ENCODE measurements at regions not wholly inside any gene's neighbourhood (a gene's known extent, or its start where the extent isn't known, plus 50 kb on each side); places are given as distances from the start of the nearest gene placed in this dataset.
"Not testable (repeated sequence)": the region's sequence is repeated elsewhere in the genome, so short reads cannot be mapped to it uniquely, and the experiment has no call there.

DNA sequence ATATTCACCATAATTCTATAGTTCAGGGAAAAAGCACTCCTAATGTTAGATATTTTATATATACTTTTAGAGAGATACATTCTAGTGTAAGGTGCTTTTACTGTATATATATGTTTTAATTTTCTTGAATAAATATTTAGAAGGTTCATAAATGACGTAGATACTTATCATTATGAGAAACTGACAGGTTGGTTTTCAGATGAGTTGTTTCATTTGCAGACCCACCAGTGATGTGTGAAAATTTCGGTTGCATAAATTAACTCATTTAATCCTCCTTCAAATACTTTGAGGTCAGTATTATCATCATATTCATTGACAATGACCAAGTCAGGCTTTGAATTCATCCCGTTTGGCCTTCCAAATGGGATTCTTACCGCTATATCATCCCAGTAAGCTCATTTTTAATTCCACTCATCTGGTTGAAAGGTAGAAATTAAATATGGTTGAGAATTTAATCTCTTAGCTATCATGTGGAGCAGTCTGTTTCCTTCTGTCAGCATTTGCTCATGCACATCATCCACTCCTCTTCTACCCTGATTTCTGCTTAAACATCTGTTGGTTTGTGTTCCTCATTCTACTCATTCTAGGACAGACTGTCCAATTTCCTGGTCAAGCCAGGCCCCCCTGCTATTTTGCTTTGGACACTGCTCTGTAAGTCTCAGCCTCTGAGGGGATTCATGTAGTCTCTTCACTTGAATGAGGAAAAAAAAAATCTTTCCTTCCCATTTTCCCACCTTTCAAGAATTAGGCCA, 1156.6 kb downstream of the PLA2G4A start:
- Histone ChIP-seq H3K27me3 (ENCODE audit: control insufficient read depth in 1 of 2, insufficient read depth in 2 of 2, low read length in 2 of 2) (no peaks in the 10 kb centered on the region), H3K4me3 (ENCODE audit: low read depth in 1 of 2, low read length in 2 of 2) (no peak overlapping the region), H3K9me3 (ENCODE audit: control insufficient read depth in 2 of 2, insufficient read depth in 1 of 2, low read depth in 1 of 2, low read length in 1 of 2) (no peaks in the 10 kb centered on the region), H3K36me3 (ENCODE audit: control insufficient read depth in 2 of 2, insufficient read depth in 2 of 2, low read length in 1 of 2) (no peaks in the 10 kb centered on the region), H3K27ac (ENCODE audit: low read depth in 2 of 2, low read length in 1 of 2) (no peak overlapping the region), H3K4me1 (ENCODE audit: control insufficient read depth in 2 of 2, insufficient read depth in 2 of 2, low read length in 1 of 2) (no peaks in the 10 kb centered on the region)
- WGBS, 2 donors = 79 to 83% methylated on average over 4 of the region's 4 CpGs

GRCh38 chr1:187985897-187986654, 1157.3 kb downstream of the PLA2G4A start:
- H3K9me3 ChIP-seq (ENCODE audit: control insufficient read depth in 2 of 2, insufficient read depth in 1 of 2, low read depth in 1 of 2, low read length in 1 of 2) = no peaks in the 10 kb centered on the region
- H3K27ac ChIP-seq (ENCODE audit: low read depth in 2 of 2, low read length in 1 of 2) = no peak overlapping the region
- H3K27me3 ChIP-seq (ENCODE audit: control insufficient read depth in 1 of 2, insufficient read depth in 2 of 2, low read length in 2 of 2) = no peaks in the 10 kb centered on the region
- no peak overlapping the region for H3K4me3 ChIP-seq (ENCODE audit: low read depth in 1 of 2, low read length in 2 of 2)
- no peaks in the 10 kb centered on the region for H3K36me3 ChIP-seq (ENCODE audit: control insufficient read depth in 2 of 2, insufficient read depth in 2 of 2, low read length in 1 of 2)
- WGBS, 2 donors = 58 to 66% methylated on average over 3 of the region's 3 CpGs
- H3K4me1 ChIP-seq (ENCODE audit: control insufficient read depth in 2 of 2, insufficient read depth in 2 of 2, low read length in 1 of 2) = no peaks in the 10 kb centered on the region

GRCh38 chr1:187987236-187987776, 1158.6 kb downstream of the PLA2G4A start:
- no peaks in the 10 kb centered on the region for H3K36me3 ChIP-seq (ENCODE audit: control insufficient read depth in 2 of 2, insufficient read depth in 2 of 2, low read length in 1 of 2)
- no peak overlapping the region for H3K27ac ChIP-seq (ENCODE audit: low read depth in 2 of 2, low read length in 1 of 2)
- no peaks in the 10 kb centered on the region for H3K4me1 ChIP-seq (ENCODE audit: control insufficient read depth in 2 of 2, insufficient read depth in 2 of 2, low read length in 1 of 2)
- no peak overlapping the region for H3K4me3 ChIP-seq (ENCODE audit: low read depth in 1 of 2, low read length in 2 of 2)
- no peaks in the 10 kb centered on the region for H3K9me3 ChIP-seq (ENCODE audit: control insufficient read depth in 2 of 2, insufficient read depth in 1 of 2, low read depth in 1 of 2, low read length in 1 of 2)
- H3K27me3 ChIP-seq (ENCODE audit: control insufficient read depth in 1 of 2, insufficient read depth in 2 of 2, low read length in 2 of 2) = no peaks in the 10 kb centered on the region
- WGBS, 2 donors = 79 to 87% methylated on average over 1 of the region's 1 CpG

GRCh38 chr1:187991944-187992343, 1163.2 kb downstream of the PLA2G4A start:
- Histone ChIP-seq H3K27ac (ENCODE audit: low read depth in 2 of 2, low read length in 1 of 2) (no peak overlapping the region), H3K9me3 (ENCODE audit: control insufficient read depth in 2 of 2, insufficient read depth in 1 of 2, low read depth in 1 of 2, low read length in 1 of 2) (no peaks in the 10 kb centered on the region), H3K4me1 (ENCODE audit: control insufficient read depth in 2 of 2, insufficient read depth in 2 of 2, low read length in 1 of 2) (no peaks in the 10 kb centered on the region), H3K27me3 (ENCODE audit: control insufficient read depth in 1 of 2, insufficient read depth in 2 of 2, low read length in 2 of 2) (no peaks in the 10 kb centered on the region), H3K4me3 (ENCODE audit: low read depth in 1 of 2, low read length in 2 of 2) (no peak overlapping the region), H3K36me3 (ENCODE audit: control insufficient read depth in 2 of 2, insufficient read depth in 2 of 2, low read length in 1 of 2) (no peaks in the 10 kb centered on the region)

GRCh38 chr1:187996780-187997179, 1168.0 kb downstream of the PLA2G4A start:
- no peak overlapping the region for H3K27ac ChIP-seq (ENCODE audit: low read depth in 2 of 2, low read length in 1 of 2)
- H3K9me3 ChIP-seq (ENCODE audit: control insufficient read depth in 2 of 2, insufficient read depth in 1 of 2, low read depth in 1 of 2, low read length in 1 of 2) = no peaks in the 10 kb centered on the region
- H3K36me3 ChIP-seq (ENCODE audit: control insufficient read depth in 2 of 2, insufficient read depth in 2 of 2, low read length in 1 of 2) = no peaks in the 10 kb centered on the region
- H3K4me3 ChIP-seq (ENCODE audit: low read depth in 1 of 2, low read length in 2 of 2) = no peak overlapping the region
- no peaks in the 10 kb centered on the region for H3K4me1 ChIP-seq (ENCODE audit: control insufficient read depth in 2 of 2, insufficient read depth in 2 of 2, low read length in 1 of 2)
- H3K27me3 ChIP-seq (ENCODE audit: control insufficient read depth in 1 of 2, insufficient read depth in 2 of 2, low read length in 2 of 2) = no peaks in the 10 kb centered on the region

- Histone ChIP-seq H3K4me3 (ENCODE audit: low read depth in 1 of 2, low read length in 2 of 2) (no peak overlapping the region), H3K9me3 (ENCODE audit: control insufficient read depth in 2 of 2, insufficient read depth in 1 of 2, low read depth in 1 of 2, low read length in 1 of 2) (no peaks in the 10 kb centered on the region), H3K27me3 (ENCODE audit: control insufficient read depth in 1 of 2, insufficient read depth in 2 of 2, low read length in 2 of 2) (no peaks in the 10 kb centered on the region), H3K4me1 (ENCODE audit: control insufficient read depth in 2 of 2, insufficient read depth in 2 of 2, low read length in 1 of 2) (no peaks in the 10 kb centered on the region), H3K36me3 (ENCODE audit: control insufficient read depth in 2 of 2, insufficient read depth in 2 of 2, low read length in 1 of 2) (no peaks in the 10 kb centered on the region), H3K27ac (ENCODE audit: low read depth in 2 of 2, low read length in 1 of 2) (no peak overlapping the region)
These were observed 1171.2 kb downstream of the PLA2G4A start for GRCh38 chr1:187999973-188000372.

- H3K4me3 ChIP-seq (ENCODE audit: low read depth in 1 of 2, low read length in 2 of 2); H3K4me1 ChIP-seq (ENCODE audit: control insufficient read depth in 2 of 2, insufficient read depth in 2 of 2, low read length in 1 of 2); H3K9me3 ChIP-seq (ENCODE audit: control insufficient read depth in 2 of 2, insufficient read depth in 1 of 2, low read depth in 1 of 2, low read length in 1 of 2); H3K36me3 ChIP-seq (ENCODE audit: control insufficient read depth in 2 of 2, insufficient read depth in 2 of 2, low read length in 1 of 2); H3K27ac ChIP-seq (ENCODE audit: low read depth in 2 of 2, low read length in 1 of 2); H3K27me3 ChIP-seq (ENCODE audit: control insufficient read depth in 1 of 2, insufficient read depth in 2 of 2, low read length in 2 of 2): not testable (repeated sequence)
- 77 to 78% methylated on average over 1 of the region's 1 CpG for WGBS, 2 donors
These were observed 1174.9 kb downstream of the PLA2G4A start for GRCh38 chr1:188003687-188004086.

DNA sequence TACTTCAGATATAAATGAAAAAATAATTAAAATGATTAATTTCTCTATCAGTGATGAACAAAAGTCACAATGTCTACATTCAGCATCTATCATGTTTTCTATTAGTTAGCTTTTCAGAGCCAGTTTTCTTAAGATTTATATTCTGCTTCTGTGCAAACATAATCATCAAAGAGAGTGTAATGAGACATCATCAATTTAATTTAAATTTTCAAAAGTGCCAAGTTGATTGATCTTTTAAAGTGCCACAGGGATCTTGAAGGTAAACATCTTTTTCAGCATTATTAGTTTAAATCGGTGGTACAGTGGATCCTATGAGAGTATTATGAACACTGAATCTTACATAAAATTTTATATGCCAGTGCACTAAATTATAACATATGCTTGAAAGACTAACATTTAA, 1176.1 kb downstream of the PLA2G4A start:
- H3K27ac ChIP-seq (ENCODE audit: low read depth in 2 of 2, low read length in 1 of 2) = no peak overlapping the region
- no peak overlapping the region for H3K4me3 ChIP-seq (ENCODE audit: low read depth in 1 of 2, low read length in 2 of 2)
- no peaks in the 10 kb centered on the region for H3K9me3 ChIP-seq (ENCODE audit: control insufficient read depth in 2 of 2, insufficient read depth in 1 of 2, low read depth in 1 of 2, low read length in 1 of 2)
- 44 to 59% methylated on average over 1 of the region's 1 CpG for WGBS, 2 donors
- H3K27me3 ChIP-seq (ENCODE audit: control insufficient read depth in 1 of 2, insufficient read depth in 2 of 2, low read length in 2 of 2) = no peaks in the 10 kb centered on the region
- H3K36me3 ChIP-seq (ENCODE audit: control insufficient read depth in 2 of 2, insufficient read depth in 2 of 2, low read length in 1 of 2) = no peaks in the 10 kb centered on the region
- H3K4me1 ChIP-seq (ENCODE audit: control insufficient read depth in 2 of 2, insufficient read depth in 2 of 2, low read length in 1 of 2) = no peaks in the 10 kb centered on the region

- no peaks in the 10 kb centered on the region for H3K9me3 ChIP-seq (ENCODE audit: control insufficient read depth in 2 of 2, insufficient read depth in 1 of 2, low read depth in 1 of 2, low read length in 1 of 2)
- no peaks in the 10 kb centered on the region for H3K36me3 ChIP-seq (ENCODE audit: control insufficient read depth in 2 of 2, insufficient read depth in 2 of 2, low read length in 1 of 2)
- H3K27me3 ChIP-seq (ENCODE audit: control insufficient read depth in 1 of 2, insufficient read depth in 2 of 2, low read length in 2 of 2) = no peaks in the 10 kb centered on the region
- WGBS, 2 donors = 50 to 55% methylated on average over 1 of the region's 1 CpG
- no peak overlapping the region for H3K27ac ChIP-seq (ENCODE audit: low read depth in 2 of 2, low read length in 1 of 2)
- H3K4me1 ChIP-seq (ENCODE audit: control insufficient read depth in 2 of 2, insufficient read depth in 2 of 2, low read length in 1 of 2) = no peaks in the 10 kb centered on the region
- no peak overlapping the region for H3K4me3 ChIP-seq (ENCODE audit: low read depth in 1 of 2, low read length in 2 of 2)
These were observed 1177.6 kb downstream of the PLA2G4A start for GRCh38 chr1:188006354-188006753.
